ENCODE measurements at regions not wholly inside any gene's neighbourhood (a gene's known extent, or its start where the extent isn't known, plus 50 kb on each side); places are given as distances from the start of the nearest gene placed in this dataset.
"Not testable (repeated sequence)": the region's sequence is repeated elsewhere in the genome, so short reads cannot be mapped to it uniquely, and the experiment has no call there.

GRCh38 chr15:92753591-92753990 is 98.0 kb upstream of the FAM174B start:
- DNase-seq (ENCODE audit: low read depth): no peak

DNA sequence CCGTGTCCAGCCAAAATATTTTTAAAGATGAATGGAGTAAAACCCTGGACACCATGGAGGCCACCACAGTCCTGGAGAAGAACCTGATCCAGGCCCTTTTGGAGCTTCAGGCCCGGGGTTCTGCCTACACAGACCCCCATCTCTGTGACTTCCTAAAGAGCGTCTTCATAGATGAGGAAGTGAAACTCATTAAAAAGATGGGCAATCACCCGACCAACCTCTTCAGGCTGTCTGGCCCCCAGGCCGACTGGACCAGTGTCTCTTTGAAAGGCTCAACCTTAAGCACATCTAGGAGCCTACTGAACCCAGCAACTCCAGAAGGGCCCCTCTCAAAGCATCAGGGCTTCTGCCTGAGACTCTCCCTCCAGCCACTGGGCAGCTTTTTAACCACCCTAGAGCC is 107.9 kb upstream of the FAM174B start:
- no peak for DNase-seq (ENCODE audit: low read depth)

GRCh38 chr15:92768131-92768530 is 112.6 kb upstream of the FAM174B start:
- DNase-seq (ENCODE audit: low read depth): not testable (repeated sequence)

- no peak for DNase-seq (ENCODE audit: low read depth)
Observed at GRCh38 chr15:92770641-92771040, 115.1 kb upstream of the FAM174B start.

- no peak for DNase-seq (ENCODE audit: low read depth)
Observed at GRCh38 chr15:92772061-92772460, 116.5 kb upstream of the FAM174B start.

DNA sequence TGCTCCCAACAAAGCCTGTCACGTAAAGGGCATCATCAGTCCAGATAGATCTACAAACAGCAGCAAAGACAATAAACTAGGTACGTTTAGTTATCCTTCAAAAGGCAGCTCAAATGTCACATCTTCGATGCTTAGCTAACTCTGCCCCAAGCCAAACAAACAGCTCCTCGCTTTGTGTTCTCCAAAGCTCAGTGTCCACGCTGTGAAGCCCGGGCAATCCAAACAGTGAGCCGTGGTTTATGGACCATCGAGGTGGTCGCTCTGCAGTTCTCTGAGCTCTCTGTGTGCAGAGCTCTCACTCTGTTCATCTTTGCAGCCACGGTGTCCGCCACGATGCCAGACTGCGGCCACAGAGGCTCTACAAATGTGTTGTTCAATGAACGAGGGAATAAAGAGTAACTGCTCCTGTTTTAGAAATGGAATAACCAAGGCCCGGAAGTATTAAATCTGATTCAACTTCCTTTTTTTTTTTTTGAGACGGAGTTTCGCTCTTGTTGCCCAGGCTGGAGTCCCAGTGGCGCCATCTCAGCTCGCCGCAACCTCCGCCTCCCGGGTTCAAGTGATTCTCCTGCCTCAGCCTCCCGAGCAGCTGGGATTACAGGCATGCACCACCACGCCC is 117.2 kb upstream of the FAM174B start:
- no peak for DNase-seq (ENCODE audit: low read depth)

DNA sequence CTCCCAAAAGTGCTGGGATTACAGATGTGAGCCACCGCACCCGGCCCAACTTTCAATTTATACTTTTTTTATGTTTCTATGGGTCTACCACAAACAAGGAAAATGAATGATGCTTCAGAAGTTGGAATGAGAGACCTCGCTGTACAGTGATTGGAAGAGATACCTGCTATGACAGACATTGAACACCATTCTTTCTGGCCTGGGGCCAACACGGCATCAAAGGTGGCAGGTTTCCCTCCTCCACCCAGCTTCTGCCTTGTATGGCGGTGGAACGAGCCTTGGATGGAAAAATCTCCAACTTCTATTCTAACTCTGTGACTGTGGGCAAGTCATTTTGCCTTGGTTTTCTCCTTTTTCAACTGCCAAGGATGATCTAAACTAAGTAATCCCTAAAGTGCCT is 117.8 kb upstream of the FAM174B start:
- DNase-seq (ENCODE audit: low read depth): no peak

- DNase-seq (ENCODE audit: low read depth): no peak
Observed at GRCh38 chr15:92779874-92780273, 120.2 kb upstream of the CHD2 start.

- DNase-seq (ENCODE audit: low read depth): no peak
Observed at GRCh38 chr15:92780843-92781242, 119.3 kb upstream of the CHD2 start.

DNA sequence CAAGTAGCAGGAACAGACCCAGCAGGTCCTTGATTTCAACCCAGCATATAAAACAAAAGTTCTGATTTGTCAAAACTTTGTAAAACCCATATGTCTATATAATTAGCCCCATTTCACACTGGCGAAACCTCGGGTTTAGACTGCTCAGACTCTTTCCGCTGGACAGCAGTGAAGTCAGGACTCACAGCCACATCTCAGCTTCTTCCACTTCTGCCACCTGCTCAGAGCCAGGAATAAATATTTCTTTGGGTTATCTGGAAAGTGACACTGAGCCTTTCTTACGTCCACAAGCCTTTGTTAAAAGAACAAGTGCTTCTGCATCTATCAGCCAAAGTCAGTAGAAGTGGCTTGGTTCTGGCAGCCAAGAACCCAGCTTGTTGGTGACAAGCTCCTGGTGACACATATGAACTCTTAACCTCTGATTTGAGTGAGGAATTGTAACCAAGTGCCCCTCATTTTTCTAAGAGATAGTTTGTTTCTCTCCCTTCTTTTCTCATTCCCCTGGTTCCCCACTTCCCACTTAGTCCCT is 118.1 kb upstream of the CHD2 start:
- no peak for DNase-seq (ENCODE audit: low read depth)

DNA sequence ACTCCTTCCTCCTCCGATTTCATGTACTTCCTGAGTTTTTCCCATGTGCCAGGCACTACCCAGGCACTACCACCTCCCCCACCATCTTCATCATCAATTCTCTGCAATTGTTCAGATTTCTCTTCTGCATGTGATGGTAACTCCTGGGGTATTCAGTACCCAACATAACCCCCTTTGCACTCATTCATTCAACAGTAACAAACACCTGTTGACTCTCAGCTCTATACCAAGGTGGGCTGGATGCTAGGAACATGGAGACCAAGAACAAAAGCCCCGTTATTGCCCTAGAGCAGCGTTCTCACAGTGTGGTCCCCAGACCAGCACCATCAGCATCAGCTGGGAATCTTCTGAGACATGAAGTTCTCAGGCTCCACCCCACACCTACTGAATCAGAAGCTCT is 113.0 kb upstream of the CHD2 start:
- no peak for DNase-seq (ENCODE audit: low read depth)

DNA sequence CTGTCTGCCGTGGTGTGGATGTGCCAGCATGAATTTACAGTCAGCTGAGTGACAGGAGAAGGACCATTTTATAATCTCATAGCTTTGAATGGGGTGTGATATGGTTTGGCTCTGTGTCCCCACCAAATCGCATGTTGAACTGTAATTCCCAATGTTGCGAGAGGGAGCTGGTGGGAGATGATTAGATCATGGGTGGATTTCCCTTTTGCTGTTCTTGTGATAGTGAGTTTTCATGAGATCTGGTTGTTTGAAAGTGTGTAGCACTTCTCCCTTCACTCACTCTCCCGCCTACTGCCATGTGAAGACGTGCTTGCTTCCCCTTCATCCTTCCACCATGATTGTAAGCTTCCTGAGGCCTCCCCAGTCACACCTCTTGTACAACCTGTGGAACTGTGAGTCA is 111.9 kb upstream of the CHD2 start:
- DNase-seq (ENCODE audit: low read depth): no peak

DNA sequence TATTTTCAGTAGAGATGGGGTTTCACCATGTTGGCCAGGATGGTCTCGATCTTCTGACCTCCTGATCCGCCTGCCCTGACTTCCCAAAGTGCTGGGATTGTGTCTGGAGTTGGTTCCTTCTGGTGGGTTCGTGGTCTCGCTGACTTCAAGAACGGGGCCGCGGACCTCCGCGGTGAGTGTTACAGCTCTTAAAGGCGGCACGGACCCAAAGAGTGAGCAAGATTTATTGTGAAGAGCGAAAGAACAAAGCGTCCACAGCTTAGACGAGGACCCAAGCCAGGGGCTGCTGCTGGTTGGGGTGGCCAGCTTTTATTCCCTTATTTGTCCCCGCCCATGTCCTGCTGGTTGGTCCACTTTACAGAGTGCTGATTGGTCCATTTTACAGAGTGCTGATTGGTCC is 111.3 kb upstream of the CHD2 start:
- DNase-seq (ENCODE audit: low read depth): not testable (repeated sequence)

DNA sequence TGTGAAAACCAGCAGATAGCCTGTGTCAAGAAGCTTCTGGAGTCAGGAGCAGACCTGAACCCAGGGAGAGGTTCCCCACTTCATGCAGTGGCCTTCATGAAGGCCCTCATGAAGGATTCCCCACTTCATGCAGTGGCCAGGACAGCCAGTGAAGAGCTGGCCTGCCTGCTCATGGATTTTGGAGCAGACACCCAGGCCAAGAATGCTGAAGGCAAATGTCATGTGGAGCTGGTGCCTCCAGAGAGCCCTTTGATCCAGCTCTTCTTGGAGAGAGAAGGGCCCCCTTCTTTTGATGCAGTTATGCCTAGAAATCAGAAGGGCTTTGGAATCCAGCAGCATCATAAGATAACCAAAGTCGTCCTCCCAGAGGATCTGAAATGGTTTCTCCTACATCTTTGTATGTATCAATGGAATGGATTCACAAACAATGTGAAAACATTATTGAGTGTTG is 103.9 kb upstream of the CHD2 start:
- no peak for DNase-seq (ENCODE audit: low read depth)

DNA sequence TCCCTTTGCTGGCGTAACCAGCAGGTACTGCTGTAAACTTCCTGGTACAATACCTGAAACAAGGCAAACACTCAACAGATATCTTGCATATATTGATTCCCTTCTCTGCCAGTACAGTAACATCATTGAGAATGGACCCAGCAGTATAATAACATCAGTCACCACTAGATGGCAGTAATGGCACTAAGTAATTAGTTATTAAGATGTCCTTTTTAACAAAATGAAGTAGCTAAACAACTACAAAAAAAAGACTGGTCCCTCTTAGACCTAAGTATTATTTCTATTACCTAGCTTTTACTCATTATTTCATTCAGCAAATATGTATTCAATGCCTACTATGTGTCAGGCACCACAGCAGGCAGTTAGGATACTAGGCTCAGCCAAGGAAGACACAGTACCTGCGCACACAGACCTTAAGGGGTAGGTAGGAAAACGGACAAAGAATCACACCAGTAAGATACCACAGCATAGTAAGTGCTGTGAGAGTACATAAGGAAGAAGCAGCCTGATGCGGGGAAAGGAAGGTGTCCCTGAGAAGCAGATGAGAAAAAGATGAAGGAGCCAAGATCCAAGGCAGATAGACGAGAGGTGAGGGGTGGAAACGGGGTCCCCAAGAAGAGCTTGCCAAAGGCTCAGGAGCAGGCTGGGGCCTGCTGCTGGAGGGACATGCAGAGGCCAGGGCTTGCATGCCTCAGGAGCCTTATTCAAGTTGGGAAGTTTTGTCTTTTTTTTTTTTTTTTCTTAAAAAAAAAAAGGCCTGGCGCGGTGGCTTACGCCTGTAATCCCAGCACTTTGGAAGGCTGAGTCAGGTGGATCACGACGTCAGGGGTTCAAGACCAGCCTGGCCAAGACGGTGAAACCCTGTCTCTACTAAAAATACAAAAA is 102.7 kb upstream of the CHD2 start:
- DNase-seq (ENCODE audit: low read depth): no peak

- no peak for DNase-seq (ENCODE audit: low read depth)
Observed at GRCh38 chr15:92800013-92800412, 100.1 kb upstream of the CHD2 start.

DNA sequence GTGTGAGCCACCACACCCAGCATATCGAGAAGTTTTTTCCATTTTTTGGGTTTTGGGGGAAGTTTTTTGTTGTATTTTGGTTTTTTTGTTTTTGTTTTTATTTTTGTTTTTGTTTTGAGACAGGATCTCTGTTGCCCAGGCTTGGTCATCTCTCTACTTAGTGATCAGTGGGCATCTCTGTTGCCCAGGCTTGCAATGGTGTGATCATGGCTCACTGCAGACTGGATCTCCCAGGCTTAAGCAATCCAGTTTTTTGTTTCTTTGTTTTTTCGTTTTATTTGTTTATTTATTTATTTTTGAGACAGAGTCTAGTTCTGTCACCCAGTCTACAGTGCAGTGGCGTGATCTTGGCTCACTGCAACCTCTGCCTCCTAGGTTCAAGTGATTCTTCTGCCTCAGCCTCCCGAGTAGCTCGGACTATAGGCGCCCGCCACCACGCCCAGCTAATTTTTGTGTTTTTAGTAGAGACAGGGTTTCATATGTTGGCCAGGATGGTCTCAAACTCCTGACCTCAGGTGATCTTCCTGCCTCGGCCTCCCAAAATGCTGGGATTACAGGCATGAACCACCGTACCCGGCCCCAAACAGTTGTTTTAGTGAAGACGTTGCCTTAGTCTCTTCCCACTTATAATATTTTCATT is 99.6 kb upstream of the CHD2 start:
- DNase-seq (ENCODE audit: low read depth): not testable (repeated sequence)

DNA sequence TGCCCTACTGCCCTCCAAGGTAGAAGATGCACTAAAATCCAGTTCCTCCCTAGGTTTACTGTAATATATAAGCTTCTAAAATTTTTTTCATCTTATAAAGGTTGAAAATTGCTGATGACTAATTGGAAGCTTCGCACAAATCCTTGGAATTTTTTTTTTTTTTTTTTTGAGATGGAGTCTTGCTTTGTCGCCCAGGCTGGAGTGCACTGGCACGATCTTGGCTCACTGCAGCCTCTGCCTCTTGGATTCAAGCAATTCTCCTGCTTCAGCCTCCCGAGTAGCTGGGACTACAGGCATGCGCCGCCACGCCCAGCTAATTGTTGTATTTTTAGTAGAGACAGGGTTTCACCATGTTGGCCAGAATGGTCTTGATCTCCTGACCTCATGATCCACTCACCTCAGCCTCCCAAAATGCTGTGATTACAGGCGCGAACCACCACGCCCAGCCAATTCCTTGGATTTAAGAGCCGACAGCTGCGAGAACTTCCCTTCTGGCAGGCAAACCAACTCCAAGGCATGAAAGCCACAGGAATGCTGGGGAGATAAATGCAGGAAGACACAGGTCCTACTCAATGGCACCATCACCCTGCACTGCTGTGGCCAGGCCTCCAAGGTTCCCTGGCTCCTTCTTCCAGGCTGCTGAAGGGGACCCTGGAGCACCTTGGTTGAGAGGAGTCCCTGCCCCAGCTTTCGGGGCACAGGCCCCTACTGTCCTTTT is 98.9 kb upstream of the CHD2 start:
- DNase-seq (ENCODE audit: low read depth): not testable (repeated sequence)

GRCh38 chr15:92801774-92802464 is 98.2 kb upstream of the CHD2 start:
- DNase-seq (ENCODE audit: low read depth): no peak

DNA sequence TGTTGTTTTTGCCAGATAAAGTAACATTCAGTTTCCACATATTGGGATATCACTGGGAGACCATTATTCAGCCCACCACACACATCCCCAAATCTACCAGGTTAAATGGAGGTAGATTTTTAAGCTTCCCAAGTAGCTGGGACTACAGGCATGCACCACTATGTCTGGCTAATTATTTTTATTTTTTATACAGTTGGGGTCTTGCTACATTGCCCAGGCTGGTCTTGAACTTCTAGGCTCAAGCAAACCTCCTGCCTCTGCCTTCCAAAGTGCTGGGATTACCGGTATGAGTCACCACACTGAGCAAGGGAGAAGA is 96.6 kb upstream of the CHD2 start:
- no peak for DNase-seq (ENCODE audit: low read depth)

- peak; percentile 98 for DNase-seq (ENCODE audit: low read depth)
Observed at GRCh38 chr15:92803852-92804609, 96.1 kb upstream of the CHD2 start.

Data from HS-5 (cell line).